ENCODE measurements at regions not wholly inside any gene's neighbourhood (a gene's known extent, or its start where the extent isn't known, plus 50 kb on each side); places are given as distances from the start of the nearest gene placed in this dataset.

DNA sequence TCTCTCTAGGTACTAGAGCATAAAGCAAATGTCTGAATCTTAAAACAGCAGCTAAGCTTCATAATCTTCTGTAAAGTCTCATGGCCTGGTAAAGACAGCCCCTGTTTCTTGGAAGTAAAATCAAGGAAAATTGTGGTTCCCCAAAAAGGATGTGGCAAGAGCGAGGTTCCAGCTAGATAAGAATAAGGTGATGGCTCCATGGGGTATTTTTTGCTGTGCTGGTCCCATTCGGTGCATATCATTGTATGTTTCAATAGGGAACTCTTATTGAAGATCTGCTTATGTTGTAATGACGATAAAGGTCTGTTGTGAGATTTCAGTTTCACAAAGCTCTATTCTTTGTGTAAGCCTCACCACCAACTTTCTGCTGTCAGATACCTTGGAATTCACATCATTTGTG is 316.9 kb upstream of the NOCT start:
- TF ChIP-seq CTCF (optimal IDR thresholded peaks at IDR 0.05 in 1 of 3, IDR thresholded peaks at IDR 0.05 in 1 of 3, conservative IDR thresholded peaks at IDR 0.05 in 1 of 3; ENCODE audit: extremely low read depth in 1 of 3, insufficient read depth in 2 of 3, low read length in 3 of 3) (no peak), EZH2 (IDR thresholded peaks at IDR 0.05; ENCODE audit: low read length) (no peak)
